ENCODE measurements at regions not wholly inside any gene's neighbourhood (a gene's known extent, or its start where the extent isn't known, plus 50 kb on each side); places are given as distances from the start of the nearest gene placed in this dataset.
"Not testable (repeated sequence)": the region's sequence is repeated elsewhere in the genome, so short reads cannot be mapped to it uniquely, and the experiment has no call there.

- no peaks in the 10 kb centered on the region for H3K36me3 ChIP-seq (replicated peaks)
- in situ Hi-C loops (cut with HindIII; ENCODE audit: low pct_ligation_motif_present, low sequenced_read_pairs) = no loop called here
- TF ChIP-seq, protein P1, sequence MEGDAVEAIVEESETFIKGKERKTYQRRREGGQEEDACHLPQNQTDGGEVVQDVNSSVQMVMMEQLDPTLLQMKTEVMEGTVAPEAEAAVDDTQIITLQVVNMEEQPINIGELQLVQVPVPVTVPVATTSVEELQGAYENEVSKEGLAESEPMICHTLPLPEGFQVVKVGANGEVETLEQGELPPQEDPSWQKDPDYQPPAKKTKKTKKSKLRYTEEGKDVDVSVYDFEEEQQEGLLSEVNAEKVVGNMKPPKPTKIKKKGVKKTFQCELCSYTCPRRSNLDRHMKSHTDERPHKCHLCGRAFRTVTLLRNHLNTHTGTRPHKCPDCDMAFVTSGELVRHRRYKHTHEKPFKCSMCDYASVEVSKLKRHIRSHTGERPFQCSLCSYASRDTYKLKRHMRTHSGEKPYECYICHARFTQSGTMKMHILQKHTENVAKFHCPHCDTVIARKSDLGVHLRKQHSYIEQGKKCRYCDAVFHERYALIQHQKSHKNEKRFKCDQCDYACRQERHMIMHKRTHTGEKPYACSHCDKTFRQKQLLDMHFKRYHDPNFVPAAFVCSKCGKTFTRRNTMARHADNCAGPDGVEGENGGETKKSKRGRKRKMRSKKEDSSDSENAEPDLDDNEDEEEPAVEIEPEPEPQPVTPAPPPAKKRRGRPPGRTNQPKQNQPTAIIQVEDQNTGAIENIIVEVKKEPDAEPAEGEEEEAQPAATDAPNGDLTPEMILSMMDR (IDR thresholded peaks at IDR 0.05; ENCODE audit: low read depth, low read length, missing control alignments) = no peak
- no peaks in the 10 kb centered on the region for H3K27me3 ChIP-seq (replicated peaks)
- no peak overlapping the region for H3K27ac ChIP-seq
- no peak overlapping the region for H3K4me3 ChIP-seq (ENCODE audit: low read depth, low read length)
- no peak for DNase-seq
These were observed 271.5 kb downstream of the NXPE2 start for GRCh38 chr11:114949614-114950351.

DNA sequence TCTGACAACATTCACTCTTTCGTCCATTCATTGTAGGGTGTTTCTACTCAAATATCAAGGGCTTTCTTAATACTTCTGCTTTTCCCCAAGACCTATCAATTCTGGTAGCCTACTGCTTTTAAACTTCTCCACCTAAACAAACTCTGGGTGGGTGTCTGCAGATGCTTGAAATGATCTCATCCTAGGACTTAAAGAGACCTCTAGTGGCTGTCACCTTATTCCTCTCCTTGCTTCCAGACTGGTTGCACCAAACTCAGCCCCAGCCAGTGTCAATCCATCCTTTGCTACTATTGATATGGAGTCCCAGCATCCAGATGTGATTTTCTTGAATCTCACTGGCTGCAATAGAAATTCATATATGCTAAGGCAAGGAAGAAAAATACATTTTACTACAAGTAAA is 274.7 kb downstream of the NXPE2 start:
- Histone ChIP-seq H3K4me3 (ENCODE audit: low read depth, low read length) (no peak overlapping the region), H3K27me3 (replicated peaks) (no peaks in the 10 kb centered on the region), H3K27ac (no peak overlapping the region), H3K36me3 (replicated peaks) (no peaks in the 10 kb centered on the region)
- in situ Hi-C loops (cut with HindIII; ENCODE audit: low pct_ligation_motif_present, low sequenced_read_pairs) = no loop called here
- no peak for DNase-seq
- TF ChIP-seq, protein P1 (IDR thresholded peaks at IDR 0.05; ENCODE audit: low read depth, low read length, missing control alignments) = no peak

GRCh38 chr11:114955923-114956322 is 277.6 kb downstream of the NXPE2 start:
- TF ChIP-seq, protein P1 (IDR thresholded peaks at IDR 0.05; ENCODE audit: low read depth, low read length, missing control alignments) = no peak
- H3K27me3 ChIP-seq (replicated peaks) = no peaks in the 10 kb centered on the region
- no peak for DNase-seq
- H3K36me3 ChIP-seq (replicated peaks) = no peaks in the 10 kb centered on the region
- H3K27ac ChIP-seq = no peak overlapping the region
- H3K4me3 ChIP-seq (ENCODE audit: low read depth, low read length) = no peak overlapping the region
- in situ Hi-C loops (cut with HindIII; ENCODE audit: low pct_ligation_motif_present, low sequenced_read_pairs) = no loop called here

GRCh38 chr11:114956566-114956965 is 278.2 kb downstream of the NXPE2 start:
- TF ChIP-seq, protein P1 (IDR thresholded peaks at IDR 0.05; ENCODE audit: low read depth, low read length, missing control alignments) = no peak
- H3K27me3 ChIP-seq (replicated peaks) = no peaks in the 10 kb centered on the region
- H3K4me3 ChIP-seq (ENCODE audit: low read depth, low read length) = no peak overlapping the region
- no peak overlapping the region for H3K27ac ChIP-seq
- no peak for DNase-seq
- in situ Hi-C loops (cut with HindIII; ENCODE audit: low pct_ligation_motif_present, low sequenced_read_pairs) = no loop called here
- no peaks in the 10 kb centered on the region for H3K36me3 ChIP-seq (replicated peaks)

GRCh38 chr11:114959953-114960505 is 281.7 kb downstream of the NXPE2 start:
- H3K36me3 ChIP-seq (replicated peaks) = no peaks in the 10 kb centered on the region
- in situ Hi-C loops (cut with HindIII; ENCODE audit: low pct_ligation_motif_present, low sequenced_read_pairs) = no loop called here
- H3K27ac ChIP-seq = no peak overlapping the region
- no peak overlapping the region for H3K4me3 ChIP-seq (ENCODE audit: low read depth, low read length)
- H3K27me3 ChIP-seq (replicated peaks) = no peaks in the 10 kb centered on the region
- no peak for DNase-seq
- TF ChIP-seq, protein P1 (IDR thresholded peaks at IDR 0.05; ENCODE audit: low read depth, low read length, missing control alignments) = no peak

DNA sequence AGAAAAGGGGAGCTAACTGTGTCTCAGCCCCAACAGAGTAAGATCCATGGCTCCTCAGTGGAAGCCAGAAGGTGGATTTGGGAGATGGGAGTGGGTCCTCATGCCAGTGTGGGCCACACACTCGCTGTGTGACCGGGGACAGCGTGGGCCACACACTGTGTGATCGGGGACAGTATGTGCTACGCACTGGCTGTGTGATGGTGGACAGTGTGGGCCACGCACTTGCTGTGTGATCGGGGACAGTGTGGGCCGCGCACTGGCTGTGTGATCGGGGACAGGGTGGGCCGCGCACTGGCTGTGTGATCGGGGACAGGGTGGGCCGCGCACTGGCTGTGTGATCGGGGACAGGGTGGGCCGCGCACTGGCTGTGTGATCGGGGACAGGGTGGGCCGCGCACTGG is 282.5 kb downstream of the NXPE2 start:
- H3K4me3 ChIP-seq (ENCODE audit: low read depth, low read length); H3K27me3 ChIP-seq (replicated peaks); H3K36me3 ChIP-seq (replicated peaks); in situ Hi-C loops (cut with HindIII; ENCODE audit: low pct_ligation_motif_present, low sequenced_read_pairs); H3K27ac ChIP-seq; DNase-seq: not testable (repeated sequence)

Measured in brain microvascular endothelial cell (primary cell).